NCI-H2196 (cell line): ENCODE measurements at regions not wholly inside any gene's neighbourhood (a gene's known extent, or its start where the extent isn't known, plus 50 kb on each side); places are given as distances from the start of the nearest gene placed in this dataset.
"Not testable (repeated sequence)": the region's sequence is repeated elsewhere in the genome, so short reads cannot be mapped to it uniquely, and the experiment has no call there.

Experiments
- DNase-seq: peaks from one replicate; lab custom pipeline; 2025; ENCODE audit not compliant: unreplicated experiment; lab: John Stamatoyannopoulos, UW

- no peak for DNase-seq
Observed at GRCh38 chr22:47370448-47371262, 608.2 kb downstream of the TBC1D22A start.

GRCh38 chr22:47369431-47370015, 607.1 kb downstream of the TBC1D22A start:
- DNase-seq = no peak

GRCh38 chr22:47369020-47369419, 606.6 kb downstream of the TBC1D22A start:
- DNase-seq = no peak

GRCh38 chr22:47367993-47368945, 605.8 kb downstream of the TBC1D22A start:
- DNase-seq = no peak

- DNase-seq = no peak
Observed at GRCh38 chr22:47367107-47367690, 604.7 kb downstream of the TBC1D22A start.

GRCh38 chr22:47366026-47366767, 603.7 kb downstream of the TBC1D22A start:
- DNase-seq = no peak

- no peak for DNase-seq
Observed at GRCh38 chr22:47361247-47361646, 598.8 kb downstream of the TBC1D22A start.

GRCh38 chr22:47357493-47357892, 595.0 kb downstream of the TBC1D22A start:
- DNase-seq = no peak

GRCh38 chr22:47357086-47357485, 594.6 kb downstream of the TBC1D22A start:
- DNase-seq = no peak

GRCh38 chr22:47356511-47357011, 594.1 kb downstream of the TBC1D22A start:
- DNase-seq = no peak

- DNase-seq = no peak
Observed at GRCh38 chr22:47355776-47356510, 593.5 kb downstream of the TBC1D22A start.

- DNase-seq = no peak
Observed at GRCh38 chr22:47355388-47355725, 592.9 kb downstream of the TBC1D22A start.

GRCh38 chr22:47354668-47355387, 592.4 kb downstream of the TBC1D22A start:
- DNase-seq = no peak

- no peak for DNase-seq
Observed at GRCh38 chr22:47352920-47353700, 590.7 kb downstream of the TBC1D22A start.

- DNase-seq = no peak
Observed at GRCh38 chr22:47351836-47352579, 589.6 kb downstream of the TBC1D22A start.

- not testable (repeated sequence) for DNase-seq
Observed at GRCh38 chr22:47346287-47346686, 583.8 kb downstream of the TBC1D22A start.

GRCh38 chr22:47345025-47345424, 582.6 kb downstream of the TBC1D22A start:
- DNase-seq = no peak

GRCh38 chr22:47344414-47344813, 582.0 kb downstream of the TBC1D22A start:
- DNase-seq = no peak
